ENCODE measurements at regions not wholly inside any gene's neighbourhood (a gene's known extent, or its start where the extent isn't known, plus 50 kb on each side); places are given as distances from the start of the nearest gene placed in this dataset.

GRCh38 chr5:145510324-145510723 lies 324.8 kb downstream of the PRELID2 start:
- no peak for DNase-seq
- WGBS, 2 donors, result 50 to 91% methylated on average over 1 of the region's 1 CpG
- intact Hi-C loops (cut with DNase I), result no loop called here
- Histone ChIP-seq H3K4me3 (no peak overlapping the region), H3K27me3 (no peaks in the 10 kb centered on the region), H3K36me3 (no peaks in the 10 kb centered on the region), H3K27ac (no peak overlapping the region), H3K9me3 (no peaks in the 10 kb centered on the region), H3K4me1 (no peaks in the 10 kb centered on the region)
- TF ChIP-seq CTCF (IDR thresholded peaks at IDR 0.05) (no peak), POLR2A (IDR thresholded peaks at IDR 0.05) (no peak)

GRCh38 chr5:145509336-145510136 lies 325.6 kb downstream of the PRELID2 start:
- H3K36me3 ChIP-seq, result no peaks in the 10 kb centered on the region
- no peak overlapping the region for H3K27ac ChIP-seq
- no peak overlapping the region for H3K4me3 ChIP-seq
- H3K4me1 ChIP-seq, result no peaks in the 10 kb centered on the region
- DNase-seq, result no peak
- 68 to 84% methylated on average over 2 of the region's 2 CpGs for WGBS, 2 donors
- H3K27me3 ChIP-seq, result no peaks in the 10 kb centered on the region
- H3K9me3 ChIP-seq, result no peaks in the 10 kb centered on the region
- intact Hi-C loops (cut with DNase I), result no loop called here
- no peak for TF ChIP-seq CTCF (IDR thresholded peaks at IDR 0.05)
- TF ChIP-seq POLR2A (IDR thresholded peaks at IDR 0.05), result no peak

- 71 to 77% methylated on average over 3 of the region's 3 CpGs for WGBS, 2 donors
- Histone ChIP-seq H3K27ac (no peak overlapping the region), H3K4me3 (no peak overlapping the region), H3K4me1 (no peaks in the 10 kb centered on the region), H3K36me3 (no peaks in the 10 kb centered on the region), H3K9me3 (no peaks in the 10 kb centered on the region), H3K27me3 (no peaks in the 10 kb centered on the region)
- DNase-seq, result no peak
- TF ChIP-seq CTCF (IDR thresholded peaks at IDR 0.05), result no peak
- no peak for TF ChIP-seq POLR2A (IDR thresholded peaks at IDR 0.05)
- intact Hi-C loops (cut with DNase I), result no loop called here
Observed at GRCh38 chr5:145506185-145506850, 328.8 kb downstream of the PRELID2 start.

- H3K27me3 ChIP-seq, result no peaks in the 10 kb centered on the region
- no peaks in the 10 kb centered on the region for H3K36me3 ChIP-seq
- intact Hi-C loops (cut with DNase I), result no loop called here
- H3K4me3 ChIP-seq, result no peak overlapping the region
- 92 to 100% methylated on average over 1 of the region's 1 CpG for WGBS, 2 donors
- no peaks in the 10 kb centered on the region for H3K9me3 ChIP-seq
- no peak for DNase-seq
- no peak overlapping the region for H3K27ac ChIP-seq
- no peak for TF ChIP-seq POLR2A (IDR thresholded peaks at IDR 0.05)
- TF ChIP-seq CTCF (IDR thresholded peaks at IDR 0.05), result no peak
- peaks cover 0 to 7% (median 0%) of the 10 kb centered on the region in 3 donors for H3K4me1 ChIP-seq
Observed at GRCh38 chr5:145502906-145503305, 332.2 kb downstream of the PRELID2 start.

GRCh38 chr5:145500710-145501109 lies 334.4 kb downstream of the PRELID2 start:
- no peak overlapping the region for H3K27ac ChIP-seq
- no peaks in the 10 kb centered on the region for H3K9me3 ChIP-seq
- TF ChIP-seq CTCF (IDR thresholded peaks at IDR 0.05) (no peak), POLR2A (IDR thresholded peaks at IDR 0.05) (no peak)
- WGBS, 2 donors, result 76 to 90% methylated on average over 4 of the region's 4 CpGs
- no peaks in the 10 kb centered on the region for H3K27me3 ChIP-seq
- DNase-seq, result no peak
- H3K36me3 ChIP-seq, result no peaks in the 10 kb centered on the region
- H3K4me3 ChIP-seq, result no peak overlapping the region
- H3K4me1 ChIP-seq, result peaks cover 0 to 12% (median 0%) of the 10 kb centered on the region in 3 donors
- intact Hi-C loops (cut with DNase I), result no loop called here

All from esophagus squamous epithelium (tissue), 5 donors.